ENCODE measurements at regions not wholly inside any gene's neighbourhood (a gene's known extent, or its start where the extent isn't known, plus 50 kb on each side); places are given as distances from the start of the nearest gene placed in this dataset.

DNA sequence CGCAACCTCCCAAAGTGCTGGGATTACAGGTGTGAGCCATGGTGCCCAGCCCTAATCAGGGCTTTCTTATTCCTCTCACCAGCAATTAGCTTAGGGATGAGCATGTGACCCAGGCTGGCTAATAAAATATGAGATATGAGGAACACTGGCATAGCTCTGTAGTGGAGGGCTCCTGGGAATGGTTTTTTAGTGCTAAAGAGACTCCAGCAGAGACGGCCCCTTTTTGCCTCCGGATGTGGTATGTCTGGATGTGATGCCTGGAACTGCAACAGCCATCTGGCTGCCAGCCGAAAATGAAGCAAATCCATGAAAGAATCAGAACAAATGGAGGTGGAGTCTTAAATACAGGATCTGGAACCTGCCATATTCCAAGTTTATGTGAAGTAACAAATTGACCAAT is 69.1 kb upstream of the MAGI1 start:
- H3K36me3 ChIP-seq (replicated peaks), result no peaks in the 10 kb centered on the region
- H3K4me1 ChIP-seq, result peaks cover 3% of the 10 kb centered on the region; the same call in 1 of the 2 replicates
- in situ Hi-C loops (cut with MboI; ENCODE audit: low sequenced_read_pairs), result no loop called here
- H3K27me3 ChIP-seq (ENCODE audit: low read depth), result no peaks in the 10 kb centered on the region
- H3K4me3 ChIP-seq, result no peak overlapping the region
- no peaks in the 10 kb centered on the region for H3K9me3 ChIP-seq
- peak in 1 of 2 experiments; percentile 10 for DNase-seq (ENCODE audit: low spot score in 2 of 2)

GRCh38 chr3:66106788-66107187 is 68.1 kb upstream of the MAGI1 start:
- Histone ChIP-seq H3K9me3 (no peaks in the 10 kb centered on the region), H3K4me3 (no peak overlapping the region), H3K36me3 (replicated peaks) (no peaks in the 10 kb centered on the region), H3K4me1 (peaks cover 3% of the 10 kb centered on the region; the same call in 1 of the 2 replicates), H3K27me3 (ENCODE audit: low read depth) (no peaks in the 10 kb centered on the region)
- no peak for DNase-seq (ENCODE audit: low spot score in 2 of 2)
- in situ Hi-C loops (cut with MboI; ENCODE audit: low sequenced_read_pairs), result no loop called here

DNA sequence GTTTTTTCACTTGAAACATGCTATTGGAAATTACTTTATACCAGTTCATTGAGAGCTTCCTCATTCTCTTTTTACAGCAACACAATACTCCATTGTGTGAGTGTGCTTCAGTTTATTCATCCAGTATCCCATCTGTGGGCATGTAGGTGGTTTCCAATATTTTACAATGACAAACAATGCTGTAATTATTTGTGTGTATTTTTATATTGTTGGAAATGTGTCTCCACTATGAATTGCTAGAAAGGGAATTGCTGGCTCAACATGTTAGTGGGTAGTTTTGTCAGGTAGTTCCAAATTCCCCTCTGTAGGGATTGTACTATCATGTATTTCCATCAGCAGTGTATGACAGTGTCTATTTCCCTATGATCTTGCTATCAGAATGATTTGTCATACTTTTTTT is 65.8 kb upstream of the MAGI1 start:
- H3K36me3 ChIP-seq (replicated peaks), result no peaks in the 10 kb centered on the region
- no peaks in the 10 kb centered on the region for H3K9me3 ChIP-seq
- peaks cover 3% of the 10 kb centered on the region; the same call in 1 of the 2 replicates for H3K4me1 ChIP-seq
- in situ Hi-C loops (cut with MboI; ENCODE audit: low sequenced_read_pairs), result no loop called here
- no peaks in the 10 kb centered on the region for H3K27me3 ChIP-seq (ENCODE audit: low read depth)
- H3K4me3 ChIP-seq, result no peak overlapping the region
- no peak for DNase-seq (ENCODE audit: low spot score in 2 of 2)

DNA sequence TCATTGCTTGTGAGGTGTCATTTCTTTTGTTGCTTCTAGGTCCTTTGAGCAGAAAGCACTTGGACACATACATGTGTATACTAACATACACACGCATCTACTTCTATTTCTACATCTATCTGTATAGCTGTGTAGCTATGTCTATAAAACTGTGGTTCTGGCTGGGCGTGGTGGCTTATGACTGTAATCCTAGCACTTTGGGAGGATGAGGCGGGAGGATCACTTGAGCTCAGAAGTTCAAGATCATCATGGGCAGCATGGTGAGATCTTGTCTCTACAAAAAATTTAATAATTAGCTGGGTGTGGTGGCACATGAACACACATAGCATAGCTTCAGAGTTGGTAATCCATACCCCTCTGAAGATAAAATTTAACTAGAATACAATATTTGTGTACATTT is 65.0 kb upstream of the MAGI1 start:
- Histone ChIP-seq H3K9me3 (no peaks in the 10 kb centered on the region), H3K36me3 (replicated peaks) (no peaks in the 10 kb centered on the region), H3K27me3 (ENCODE audit: low read depth) (no peaks in the 10 kb centered on the region), H3K4me3 (no peak overlapping the region), H3K4me1 (peaks cover 3% of the 10 kb centered on the region; the same call in 1 of the 2 replicates)
- in situ Hi-C loops (cut with MboI; ENCODE audit: low sequenced_read_pairs), result no loop called here
- DNase-seq (ENCODE audit: low spot score in 2 of 2), result no peak

GRCh38 chr3:66101901-66102300 is 63.2 kb upstream of the MAGI1 start:
- Histone ChIP-seq H3K4me3 (no peak overlapping the region), H3K27me3 (ENCODE audit: low read depth) (no peaks in the 10 kb centered on the region), H3K9me3 (no peaks in the 10 kb centered on the region), H3K36me3 (replicated peaks) (no peaks in the 10 kb centered on the region), H3K4me1 (no peaks in the 10 kb centered on the region)
- in situ Hi-C loops (cut with MboI; ENCODE audit: low sequenced_read_pairs), result no loop called here
- DNase-seq (ENCODE audit: low spot score in 2 of 2), result no peak

GRCh38 chr3:66099541-66100065 is 60.9 kb upstream of the MAGI1 start:
- H3K36me3 ChIP-seq (replicated peaks), result no peaks in the 10 kb centered on the region
- H3K9me3 ChIP-seq, result no peaks in the 10 kb centered on the region
- DNase-seq (ENCODE audit: low spot score in 2 of 2), result no peak
- no peaks in the 10 kb centered on the region for H3K4me1 ChIP-seq
- no peaks in the 10 kb centered on the region for H3K27me3 ChIP-seq (ENCODE audit: low read depth)
- H3K4me3 ChIP-seq, result no peak overlapping the region
- in situ Hi-C loops (cut with MboI; ENCODE audit: low sequenced_read_pairs), result no loop called here

DNA sequence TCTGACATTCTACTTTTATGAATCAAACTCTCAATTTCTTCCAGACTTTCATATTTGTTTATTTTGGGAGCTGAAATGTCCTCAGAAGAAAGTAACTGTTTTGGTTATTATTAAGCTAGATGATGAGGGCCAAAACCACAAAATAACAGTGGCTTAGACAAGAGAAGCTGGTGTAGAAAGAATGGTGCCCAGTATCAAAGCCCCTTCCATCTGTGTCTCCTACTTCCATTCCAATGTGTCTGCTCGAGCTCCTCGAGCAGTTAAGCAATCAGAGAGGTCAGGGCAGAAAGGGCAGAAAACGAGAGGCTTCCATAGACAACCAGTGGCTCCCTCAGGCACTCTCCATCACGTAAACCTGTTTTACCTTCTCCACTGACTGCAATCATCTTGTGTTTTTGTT is 59.7 kb upstream of the MAGI1 start:
- Histone ChIP-seq H3K4me3 (no peak overlapping the region), H3K27me3 (ENCODE audit: low read depth) (peaks cover 3% of the 10 kb centered on the region; the same call in 1 of the 2 replicates), H3K4me1 (no peaks in the 10 kb centered on the region), H3K9me3 (no peaks in the 10 kb centered on the region), H3K36me3 (replicated peaks) (no peaks in the 10 kb centered on the region)
- DNase-seq (ENCODE audit: low spot score in 2 of 2), result no peak
- in situ Hi-C loops (cut with MboI; ENCODE audit: low sequenced_read_pairs), result no loop called here

- in situ Hi-C loops (cut with MboI; ENCODE audit: low sequenced_read_pairs), result no loop called here
- no peak for DNase-seq (ENCODE audit: low spot score in 2 of 2)
- H3K4me3 ChIP-seq, result no peak overlapping the region
- no peaks in the 10 kb centered on the region for H3K9me3 ChIP-seq
- no peaks in the 10 kb centered on the region for H3K36me3 ChIP-seq (replicated peaks)
- H3K4me1 ChIP-seq, result no peaks in the 10 kb centered on the region
- H3K27me3 ChIP-seq (ENCODE audit: low read depth), result peaks cover 4% of the 10 kb centered on the region; the same call in 1 of the 2 replicates
These were observed 58.9 kb upstream of the MAGI1 start for GRCh38 chr3:66097647-66098046.

- in situ Hi-C loops (cut with MboI; ENCODE audit: low sequenced_read_pairs), result no loop called here
- no peaks in the 10 kb centered on the region for H3K9me3 ChIP-seq
- no peaks in the 10 kb centered on the region for H3K4me1 ChIP-seq
- DNase-seq (ENCODE audit: low spot score in 2 of 2), result no peak
- peaks cover 6% of the 10 kb centered on the region; the same call in 1 of the 2 replicates for H3K27me3 ChIP-seq (ENCODE audit: low read depth)
- H3K4me3 ChIP-seq, result no peak overlapping the region
- H3K36me3 ChIP-seq (replicated peaks), result no peaks in the 10 kb centered on the region
These were observed 56.7 kb upstream of the MAGI1 start for GRCh38 chr3:66095295-66096001.

DNA sequence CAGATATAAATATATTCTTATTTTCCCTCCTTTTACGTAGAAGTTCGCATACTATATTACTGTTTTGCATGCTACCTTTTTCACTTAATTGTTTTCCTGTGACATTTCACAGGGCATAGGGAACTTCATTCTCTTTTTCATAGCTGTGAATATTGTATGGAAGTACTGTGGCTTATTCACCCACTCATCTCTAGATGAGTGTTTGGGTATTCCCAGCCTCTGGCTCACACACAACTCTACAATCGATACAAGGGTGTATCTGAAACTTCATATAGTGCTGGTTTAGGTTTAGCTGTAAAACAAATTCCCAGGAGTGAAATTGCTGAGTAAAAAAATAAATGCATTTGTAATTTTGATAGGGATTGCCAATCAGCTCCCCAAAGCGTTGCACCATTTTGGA is 55.3 kb upstream of the MAGI1 start:
- in situ Hi-C loops (cut with MboI; ENCODE audit: low sequenced_read_pairs), result no loop called here
- Histone ChIP-seq H3K4me1 (no peaks in the 10 kb centered on the region), H3K4me3 (no peak overlapping the region), H3K9me3 (no peaks in the 10 kb centered on the region), H3K36me3 (replicated peaks) (no peaks in the 10 kb centered on the region), H3K27me3 (ENCODE audit: low read depth) (peaks cover 6% of the 10 kb centered on the region; the same call in 1 of the 2 replicates)
- DNase-seq (ENCODE audit: low spot score in 2 of 2), result no peak

- H3K9me3 ChIP-seq, result no peaks in the 10 kb centered on the region
- DNase-seq (ENCODE audit: low spot score in 2 of 2), result no peak
- peaks cover 6% of the 10 kb centered on the region; the same call in 1 of the 2 replicates for H3K27me3 ChIP-seq (ENCODE audit: low read depth)
- no peaks in the 10 kb centered on the region for H3K36me3 ChIP-seq (replicated peaks)
- H3K4me3 ChIP-seq, result no peak overlapping the region
- in situ Hi-C loops (cut with MboI; ENCODE audit: low sequenced_read_pairs), result no loop called here
- no peaks in the 10 kb centered on the region for H3K4me1 ChIP-seq
These were observed 53.7 kb upstream of the MAGI1 start for GRCh38 chr3:66092175-66092995.

Data from HAP-1 (cell line).